ENCODE measurements at regions not wholly inside any gene's neighbourhood (a gene's known extent, or its start where the extent isn't known, plus 50 kb on each side); places are given as distances from the start of the nearest gene placed in this dataset.

DNA sequence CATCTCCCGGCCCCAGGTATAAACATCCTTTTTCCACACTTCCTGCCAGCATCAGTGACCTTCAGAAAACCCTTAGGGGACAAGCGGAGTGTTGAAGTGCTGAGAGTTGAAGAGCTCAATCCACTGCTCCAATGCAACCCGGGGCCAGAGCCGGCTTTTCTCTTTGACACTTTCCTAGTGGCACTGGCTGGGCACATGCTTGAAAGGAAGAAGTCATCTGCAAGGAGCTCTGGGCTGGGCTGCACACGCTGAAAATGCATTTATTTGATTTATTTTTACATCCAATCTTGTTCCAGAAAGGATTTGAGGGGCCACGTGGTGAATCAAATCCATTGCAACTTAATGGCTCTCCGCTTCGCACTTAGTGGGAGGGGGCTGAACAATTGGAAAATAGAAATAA, 229.0 kb upstream of the DIO3 start:
- no peak for FAIRE-seq
- no peak for TF ChIP-seq POLR2A (IDR thresholded peaks at IDR 0.05; ENCODE audit: low read depth, low read length)

DNA sequence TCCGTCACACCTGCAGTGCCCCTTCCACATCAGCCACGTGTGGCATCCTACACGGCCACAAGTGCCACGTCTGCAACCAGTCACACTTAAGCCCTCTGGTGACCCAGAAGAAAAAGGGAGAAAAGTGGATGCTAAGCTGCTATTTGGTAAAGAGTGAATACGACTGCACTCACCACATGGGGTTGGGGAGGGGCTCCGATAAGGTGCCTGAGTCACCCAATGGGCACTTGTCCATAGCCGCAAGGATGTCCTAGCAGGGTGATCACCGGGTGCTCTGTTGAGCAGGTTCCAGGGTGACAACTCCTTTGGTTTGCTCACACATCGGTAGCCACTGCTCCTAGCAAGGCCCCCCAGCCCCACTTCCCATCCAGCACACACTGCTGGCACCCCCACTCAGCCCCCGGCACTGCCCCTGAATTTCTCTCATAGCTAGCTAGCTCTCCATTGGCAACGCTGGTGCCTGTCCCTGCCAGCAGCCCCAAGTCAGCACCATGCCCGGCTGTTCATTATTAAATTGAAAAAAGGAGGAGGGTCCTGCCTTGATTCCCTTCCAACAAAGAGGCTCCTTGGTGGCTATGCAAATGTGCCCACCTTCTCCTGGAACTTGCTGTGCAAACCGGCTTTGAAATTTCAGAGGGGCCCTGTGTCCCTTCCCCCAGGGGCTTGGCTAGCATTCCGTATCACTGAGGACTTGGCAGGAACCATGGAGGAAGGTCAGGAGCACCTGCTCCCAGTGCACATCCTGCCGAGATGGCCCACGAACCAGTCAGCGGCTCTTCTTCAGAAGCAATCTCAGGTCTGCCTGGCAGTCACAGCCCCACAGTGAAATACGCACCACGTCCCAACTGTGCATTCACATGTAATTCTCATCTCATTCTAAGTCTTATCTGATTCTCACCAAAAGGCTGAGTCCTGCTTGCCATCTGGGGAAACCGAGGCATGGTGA, 227.7 kb upstream of the DIO3 start:
- no peak for TF ChIP-seq POLR2A (IDR thresholded peaks at IDR 0.05; ENCODE audit: low read depth, low read length)
- FAIRE-seq: no peak

More for the DNA sequence above, 229.0 kb upstream of the DIO3 start:
- DNase-seq (ENCODE audit: insufficient read length, low spot score): no peak

DNA sequence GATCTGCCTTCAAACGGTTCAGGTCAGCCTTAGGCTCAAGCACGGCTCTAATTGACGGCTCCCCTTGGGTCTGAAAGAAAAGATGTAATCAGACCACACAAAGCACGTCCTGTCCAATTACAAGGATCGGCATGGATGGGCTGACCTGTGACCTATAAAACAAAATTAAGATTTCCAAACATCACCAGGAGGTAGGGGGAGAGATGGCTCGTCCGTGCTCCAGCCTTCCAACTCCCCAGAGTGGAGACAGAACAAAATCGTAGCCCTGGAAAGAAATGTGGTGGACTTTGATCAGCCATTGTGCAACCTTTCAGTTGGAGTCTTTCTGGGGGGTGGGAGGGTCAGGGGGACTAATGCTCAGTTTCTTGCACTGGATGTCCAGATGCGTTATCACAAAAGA, 226.6 kb upstream of the DIO3 start:
- TF ChIP-seq POLR2A (IDR thresholded peaks at IDR 0.05; ENCODE audit: low read depth, low read length): no peak
- DNase-seq (ENCODE audit: insufficient read length, low spot score): no peak
- no peak for FAIRE-seq

More for the DNA sequence above, 227.7 kb upstream of the DIO3 start:
- peak; percentile 14 for DNase-seq (ENCODE audit: insufficient read length, low spot score)

DNA sequence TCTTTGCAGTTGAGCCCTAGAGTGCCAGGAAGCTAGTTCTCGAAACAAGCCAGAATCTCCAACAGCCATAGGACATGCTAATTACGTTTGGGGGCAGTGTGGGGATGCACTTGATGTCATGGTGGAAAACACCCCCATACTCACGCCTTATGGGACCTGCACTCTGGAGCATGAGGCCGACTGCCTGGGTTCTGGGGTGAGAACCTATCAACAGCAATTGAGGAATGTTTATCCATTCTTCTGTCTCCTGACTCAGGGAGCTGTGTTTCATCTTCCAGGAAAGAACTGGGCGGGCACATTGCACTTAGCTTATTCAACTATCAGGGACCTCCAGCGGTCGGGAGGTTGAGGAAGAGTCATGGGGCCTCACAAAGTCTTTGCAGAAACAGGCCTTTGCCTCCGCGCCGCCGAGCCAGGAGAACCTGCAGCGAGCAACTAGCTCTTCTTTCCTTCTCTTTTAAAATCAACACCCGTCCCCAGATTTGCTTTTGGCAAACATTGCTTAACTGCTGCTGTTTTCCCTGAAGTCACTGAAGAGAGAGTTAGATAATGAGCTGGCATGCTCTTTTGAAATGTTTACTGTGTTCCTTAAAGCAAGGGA, 226.1 kb upstream of the DIO3 start:
- no peak for TF ChIP-seq POLR2A (IDR thresholded peaks at IDR 0.05; ENCODE audit: low read depth, low read length)

DNA sequence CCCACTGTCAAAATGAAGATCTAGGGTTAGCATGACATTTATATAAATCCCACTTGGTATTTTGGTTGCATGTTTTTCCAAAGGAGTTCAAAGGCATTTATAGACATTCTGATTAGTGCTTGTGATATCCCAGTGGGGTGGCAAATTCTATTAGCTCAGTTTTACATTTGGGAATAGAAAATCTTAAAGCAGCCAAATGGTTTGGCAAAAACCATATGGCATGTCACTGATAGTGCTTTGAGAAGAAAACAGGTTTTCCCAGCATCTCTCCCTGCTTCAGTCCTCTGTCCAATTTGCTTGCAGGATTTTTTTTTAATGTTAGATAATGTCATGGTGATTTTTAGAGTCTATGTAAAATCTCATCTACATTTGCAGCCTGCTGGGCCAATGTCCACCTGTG, 225.1 kb upstream of the DIO3 start:
- DNase-seq (ENCODE audit: insufficient read length, low spot score): no peak
- FAIRE-seq: no peak
- TF ChIP-seq POLR2A (IDR thresholded peaks at IDR 0.05; ENCODE audit: low read depth, low read length): no peak

More for the DNA sequence above, 226.1 kb upstream of the DIO3 start:
- DNase-seq (ENCODE audit: insufficient read length, low spot score) (no peak), FAIRE-seq (no peak)

DNA sequence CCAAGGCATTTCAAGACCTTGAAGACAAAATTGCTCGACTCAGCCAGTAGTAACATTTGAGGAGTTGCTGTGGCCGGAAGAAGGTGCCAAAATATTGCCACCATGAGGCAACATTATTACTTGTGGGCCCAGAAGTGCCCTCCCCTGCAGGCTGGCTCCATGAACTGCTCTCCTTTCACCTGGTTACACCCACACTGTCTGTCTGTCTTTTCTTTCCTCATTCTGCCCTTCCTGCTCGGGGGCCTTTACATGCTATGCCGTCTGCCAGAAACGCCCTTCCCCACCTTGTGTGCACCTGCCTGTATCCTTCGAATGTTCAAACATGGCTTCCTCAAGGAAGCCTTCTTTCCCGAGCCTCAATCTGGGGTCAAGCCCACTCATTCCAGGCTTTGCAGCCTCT, 224.2 kb upstream of the DIO3 start:
- FAIRE-seq (no peak), DNase-seq (ENCODE audit: insufficient read length, low spot score) (no peak)
- no peak for TF ChIP-seq POLR2A (IDR thresholded peaks at IDR 0.05; ENCODE audit: low read depth, low read length)

DNA sequence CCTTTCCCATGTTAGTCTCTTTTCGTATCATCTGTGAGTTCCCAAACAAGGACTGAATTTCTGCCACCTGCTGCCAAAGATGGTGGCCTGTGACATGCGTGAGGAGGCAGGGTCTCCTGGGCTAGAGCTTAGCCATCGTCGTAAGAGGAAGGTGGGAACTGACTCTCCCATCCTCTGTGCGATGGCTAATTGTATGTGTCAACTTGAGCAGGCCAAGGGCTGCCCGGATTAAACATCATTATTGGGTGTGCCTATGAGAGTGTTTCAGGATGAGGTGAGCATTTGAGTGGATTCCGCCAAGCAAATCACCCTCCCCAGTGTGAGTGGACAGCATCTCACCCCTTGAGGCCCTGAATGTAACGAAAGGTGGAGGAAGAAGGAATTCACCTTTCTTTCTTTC, 220.7 kb upstream of the DIO3 start:
- no peak for FAIRE-seq
- no peak for DNase-seq (ENCODE audit: insufficient read length, low spot score)
- no peak for TF ChIP-seq POLR2A (IDR thresholded peaks at IDR 0.05; ENCODE audit: low read depth, low read length)

DNA sequence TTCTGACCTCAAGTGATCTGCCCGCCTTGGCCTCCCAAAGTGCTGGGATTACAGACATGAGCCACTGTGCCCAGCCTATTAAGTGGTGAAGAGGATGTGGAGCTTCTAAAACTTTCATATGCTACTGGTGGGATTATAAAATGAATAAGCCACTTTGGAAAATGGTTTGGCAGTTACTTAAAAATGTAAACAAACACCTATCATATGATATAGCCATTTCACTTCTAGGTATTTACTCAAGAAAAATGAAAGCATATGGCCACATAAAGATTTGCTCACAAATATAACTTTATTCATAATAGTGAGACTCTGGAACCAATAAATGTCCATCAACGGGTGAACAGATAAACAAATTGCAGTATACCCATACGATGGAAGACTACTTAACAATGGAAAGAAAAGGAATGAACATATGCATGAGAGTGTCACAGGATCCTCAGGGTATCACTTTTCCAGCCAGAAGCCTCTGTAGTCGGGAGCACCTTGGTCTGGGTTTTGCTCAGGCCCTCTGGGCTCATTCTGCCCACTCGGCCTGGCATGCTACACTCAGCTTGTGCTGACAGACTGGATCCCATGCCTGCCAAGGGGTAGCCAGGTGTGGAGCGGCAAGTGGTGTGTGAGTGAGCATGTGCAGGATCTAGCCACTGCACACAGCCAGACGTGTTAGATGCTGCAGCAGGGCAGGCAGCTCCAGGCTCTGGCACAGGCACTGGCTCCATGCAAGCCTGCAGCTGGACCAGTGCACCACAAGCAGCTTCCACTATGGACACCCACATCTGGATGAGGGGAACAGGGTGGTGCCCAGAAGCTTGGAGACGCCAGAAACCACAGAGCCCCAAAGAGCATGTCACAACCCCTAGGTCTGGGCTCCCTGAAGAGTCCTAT, 213.2 kb upstream of the DIO3 start:
- no peak for DNase-seq (ENCODE audit: insufficient read length, low spot score)
- TF ChIP-seq POLR2A (IDR thresholded peaks at IDR 0.05; ENCODE audit: low read depth, low read length): no peak
- no peak for FAIRE-seq

DNA sequence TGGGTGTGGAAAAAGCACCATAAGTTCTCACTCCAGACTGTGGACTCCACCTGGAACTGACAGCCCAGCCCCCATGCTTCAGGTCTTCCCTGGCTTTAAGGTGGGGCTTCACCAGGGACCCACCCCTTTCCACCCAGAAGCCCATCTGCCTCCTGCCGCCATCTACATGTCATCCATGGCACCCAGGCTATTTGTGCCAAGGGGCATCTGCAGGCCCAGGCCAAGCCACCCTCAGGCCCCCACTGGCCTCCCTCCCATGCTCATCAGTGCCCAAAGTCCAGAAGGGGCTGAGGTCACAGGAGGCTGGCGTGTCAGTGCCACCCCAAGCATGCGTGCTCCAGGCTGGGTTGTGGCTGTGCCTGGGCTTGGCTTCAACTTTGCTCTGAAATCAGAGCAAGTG, 212.2 kb upstream of the DIO3 start:
- no peak for TF ChIP-seq POLR2A (IDR thresholded peaks at IDR 0.05; ENCODE audit: low read depth, low read length)
- DNase-seq (ENCODE audit: insufficient read length, low spot score): no peak
- FAIRE-seq: no peak

DNA sequence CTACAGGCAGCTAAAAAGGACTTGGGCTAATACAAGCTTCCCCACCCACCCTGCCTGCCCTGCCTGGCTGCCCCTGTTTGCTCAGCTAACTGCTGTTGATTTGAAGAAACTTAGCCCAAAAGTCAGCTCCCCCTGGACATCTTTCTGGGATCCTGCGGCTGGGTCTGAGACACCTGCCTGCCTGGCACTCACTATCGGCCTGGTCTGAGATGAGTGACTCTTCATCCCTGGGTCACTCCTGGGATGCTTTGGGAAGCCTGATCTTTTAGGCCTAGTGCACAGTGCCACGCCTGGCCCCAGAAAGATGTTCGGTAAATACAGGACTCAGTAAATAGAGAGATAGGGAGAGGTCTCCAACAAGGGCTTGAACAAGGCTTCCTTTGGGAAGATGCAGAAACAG, 211.3 kb upstream of the DIO3 start:
- FAIRE-seq: no peak
- no peak for TF ChIP-seq POLR2A (IDR thresholded peaks at IDR 0.05; ENCODE audit: low read depth, low read length)
- DNase-seq (ENCODE audit: insufficient read length, low spot score): no peak

DNA sequence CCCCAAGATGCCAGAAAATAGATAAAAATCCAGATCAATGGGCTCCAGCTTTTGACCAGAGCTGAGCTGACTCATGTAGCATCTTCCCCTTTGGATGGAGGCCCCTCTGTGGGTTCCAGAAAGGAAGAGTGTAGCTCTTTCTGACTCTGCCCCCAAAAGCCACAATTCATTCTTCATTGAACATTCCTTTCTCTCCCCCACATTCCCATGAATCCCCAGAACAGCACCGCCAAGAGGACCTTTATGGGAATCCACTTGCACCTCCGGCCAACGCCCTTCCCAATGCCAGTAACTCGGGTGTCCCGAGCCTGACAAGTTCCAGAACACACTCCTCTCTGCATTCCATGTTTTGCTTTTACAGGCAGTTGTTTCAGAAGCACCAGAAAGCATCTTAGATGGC, 210.6 kb upstream of the DIO3 start:
- no peak for FAIRE-seq
- DNase-seq (ENCODE audit: insufficient read length, low spot score): no peak
- no peak for TF ChIP-seq POLR2A (IDR thresholded peaks at IDR 0.05; ENCODE audit: low read depth, low read length)

DNA sequence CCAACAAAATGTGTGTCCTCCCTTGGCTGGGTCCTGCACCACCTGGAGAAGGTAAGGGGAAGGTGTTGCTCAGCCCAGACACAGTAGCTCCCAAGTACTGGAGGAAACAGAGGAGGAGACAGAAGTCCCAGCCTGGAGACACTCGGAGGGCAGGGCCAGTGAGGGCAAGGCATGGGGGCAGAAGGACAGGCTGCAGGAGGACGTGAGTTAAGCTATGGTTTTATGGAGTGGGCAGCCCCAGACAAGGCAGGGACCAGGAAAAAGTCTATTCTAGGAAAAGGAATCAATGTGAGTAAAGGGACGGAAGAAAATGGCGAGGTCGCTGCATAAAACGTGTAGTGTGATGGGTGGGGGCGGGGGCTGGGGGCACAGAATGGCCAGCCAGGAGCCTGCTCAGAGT, 210.1 kb upstream of the DIO3 start:
- TF ChIP-seq POLR2A (IDR thresholded peaks at IDR 0.05; ENCODE audit: low read depth, low read length): no peak
- FAIRE-seq: no peak
- no peak for DNase-seq (ENCODE audit: insufficient read length, low spot score)

DNA sequence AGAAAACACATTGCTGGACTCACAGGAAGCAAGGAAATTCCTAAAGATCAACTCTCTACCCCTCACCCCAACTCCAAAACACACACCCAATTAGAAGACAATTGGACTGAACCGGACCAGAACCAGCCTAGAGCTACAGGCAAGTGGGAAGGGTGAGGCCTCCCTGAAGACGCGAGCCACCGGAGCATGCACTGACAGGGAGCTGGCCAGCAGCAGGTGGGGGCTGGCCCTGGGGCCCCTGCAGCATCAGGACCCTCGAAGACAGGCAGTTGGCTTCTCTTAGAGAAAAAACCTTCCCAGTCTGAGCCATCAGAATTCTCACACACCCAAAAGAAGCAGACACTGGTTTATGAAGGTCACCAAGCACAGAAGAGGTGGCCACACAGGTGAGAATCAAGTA, 209.5 kb upstream of the DIO3 start:
- FAIRE-seq: no peak
- no peak for TF ChIP-seq POLR2A (IDR thresholded peaks at IDR 0.05; ENCODE audit: low read depth, low read length)

DNA sequence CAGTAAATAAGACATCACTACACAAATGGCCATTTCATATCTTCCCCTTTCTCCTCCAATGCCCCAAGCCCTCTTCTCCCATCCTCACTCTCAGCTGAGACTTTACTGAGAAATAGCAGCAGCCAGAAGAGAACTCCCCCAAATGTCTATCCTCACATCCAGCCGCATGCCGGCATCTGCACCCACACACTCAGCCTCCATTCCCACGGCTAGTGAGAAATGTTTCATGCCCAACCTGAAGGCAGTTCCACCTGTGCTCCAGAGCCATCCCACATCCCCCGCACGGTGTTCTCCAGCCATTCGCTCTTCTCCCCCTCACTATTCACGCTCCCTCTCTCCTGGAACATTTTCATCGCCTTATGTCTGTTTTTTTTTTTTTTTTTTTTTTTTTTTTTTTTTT, 208.7 kb upstream of the DIO3 start:
- FAIRE-seq (no peak), DNase-seq (ENCODE audit: insufficient read length, low spot score) (no peak)
- no peak for TF ChIP-seq POLR2A (IDR thresholded peaks at IDR 0.05; ENCODE audit: low read depth, low read length)

More for the DNA sequence above, 209.5 kb upstream of the DIO3 start:
- no peak for DNase-seq (ENCODE audit: insufficient read length, low spot score)
